Gastroesophageal sphincter (tissue), 3 donors: ENCODE measurements at regions not wholly inside any gene's neighbourhood (a gene's known extent, or its start where the extent isn't known, plus 50 kb on each side); places are given as distances from the start of the nearest gene placed in this dataset.

Experiments
- CTCF ChIP-seq, 4 experiments: fragments of 200-600 bp in 2 of 4; fragments of 450-650 bp in 2 of 4; sonication (generic) in 1 of 4; IDR thresholded peaks; one replicate each; pipeline ENCODE4 v1.5.1; 2017 to 2019; ENCODE audit warnings: antibody characterized with exemption in 4 of 4, mild to moderate bottlenecking in 2 of 4, moderate library complexity in 2 of 4
- POLR2A ChIP-seq, 2 donors: fragments of 450-650 bp; IDR thresholded peaks; one replicate each; pipeline ENCODE4 v1.6.1; 2017; ENCODE audit warnings: antibody characterized with exemption in 2 of 2, mild to moderate bottlenecking in 2 of 2, moderate library complexity in 1 of 2
- POLR2AphosphoS5 ChIP-seq: sonication (generic); formaldehyde crosslinking; IDR thresholded peaks from one replicate; pipeline ENCODE4 v1.6.1; 2017; ENCODE audit warnings: antibody characterized with exemption

- TF ChIP-seq CTCF (IDR thresholded peaks at IDR 0.05), result no peak
- no peak for TF ChIP-seq POLR2A (IDR thresholded peaks at IDR 0.05)
- no peak for TF ChIP-seq POLR2AphosphoS5
Observed at GRCh38 chr4:57187246-57187645, 77.1 kb upstream of the IGFBP7 start.
